Endometrium (tissue), 2 donors: ENCODE measurements at regions not wholly inside any gene's neighbourhood (a gene's known extent, or its start where the extent isn't known, plus 50 kb on each side); places are given as distances from the start of the nearest gene placed in this dataset.
"Not testable (repeated sequence)": the region's sequence is repeated elsewhere in the genome, so short reads cannot be mapped to it uniquely, and the experiment has no call there.

Source experiments
- FAIRE-seq: peaks from 2 replicates; lab custom pipeline; 2012; peaks lifted over from hg19 to GRCh38; lab: Jason Lieb, UNC
- donor health status: control.
- donor health status: control.

DNA sequence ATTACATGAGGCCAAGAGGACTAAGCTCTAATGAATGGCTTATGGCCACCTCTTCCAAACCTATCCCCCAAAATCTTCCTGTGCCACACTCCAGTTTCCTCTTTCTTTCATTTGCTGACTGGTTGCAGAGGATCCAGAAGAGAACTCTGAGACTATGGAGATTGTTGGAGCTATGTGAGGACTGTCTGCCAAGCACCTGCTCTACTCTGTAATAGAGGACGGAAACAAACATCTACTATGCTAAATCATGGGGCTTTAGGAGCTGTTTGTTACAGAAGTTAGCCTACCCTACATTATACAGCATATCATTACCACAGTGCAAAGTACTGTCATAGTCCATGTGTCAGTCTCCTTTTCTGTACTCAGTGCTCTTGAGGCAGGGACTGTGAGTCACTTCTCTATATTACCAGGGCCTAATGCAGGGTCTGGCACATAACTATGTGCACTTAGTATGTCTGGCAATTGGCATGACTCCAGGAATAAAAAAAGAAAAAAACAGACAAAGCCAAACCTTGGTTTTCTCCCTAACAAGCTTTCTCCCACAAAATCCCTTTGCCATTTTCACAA, 95.1 kb downstream of the RPAP3 start:
- no peak for FAIRE-seq

DNA sequence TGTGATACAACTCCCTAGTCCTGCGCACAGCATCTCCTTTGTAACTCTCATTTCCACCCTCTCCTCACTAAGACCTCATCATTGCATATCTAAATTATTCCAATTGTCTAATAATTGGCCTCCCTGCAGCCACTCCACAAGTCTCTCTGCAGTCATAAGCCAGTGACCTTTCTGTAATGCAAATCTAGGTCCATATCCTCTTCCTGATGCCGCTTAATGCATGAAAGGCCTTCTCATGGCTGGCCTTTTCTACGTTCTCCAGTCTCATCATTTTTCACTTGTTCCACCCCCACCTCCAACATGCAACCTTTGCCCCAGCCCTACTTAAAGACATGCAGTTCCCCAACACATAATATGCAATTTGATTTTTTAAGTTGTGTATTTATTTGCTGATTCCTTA, 96.0 kb downstream of the RPAP3 start:
- no peak for FAIRE-seq

- FAIRE-seq = not testable (repeated sequence)
Measured at GRCh38 chr12:47608671-47609070, 97.2 kb downstream of the RPAP3 start.

DNA sequence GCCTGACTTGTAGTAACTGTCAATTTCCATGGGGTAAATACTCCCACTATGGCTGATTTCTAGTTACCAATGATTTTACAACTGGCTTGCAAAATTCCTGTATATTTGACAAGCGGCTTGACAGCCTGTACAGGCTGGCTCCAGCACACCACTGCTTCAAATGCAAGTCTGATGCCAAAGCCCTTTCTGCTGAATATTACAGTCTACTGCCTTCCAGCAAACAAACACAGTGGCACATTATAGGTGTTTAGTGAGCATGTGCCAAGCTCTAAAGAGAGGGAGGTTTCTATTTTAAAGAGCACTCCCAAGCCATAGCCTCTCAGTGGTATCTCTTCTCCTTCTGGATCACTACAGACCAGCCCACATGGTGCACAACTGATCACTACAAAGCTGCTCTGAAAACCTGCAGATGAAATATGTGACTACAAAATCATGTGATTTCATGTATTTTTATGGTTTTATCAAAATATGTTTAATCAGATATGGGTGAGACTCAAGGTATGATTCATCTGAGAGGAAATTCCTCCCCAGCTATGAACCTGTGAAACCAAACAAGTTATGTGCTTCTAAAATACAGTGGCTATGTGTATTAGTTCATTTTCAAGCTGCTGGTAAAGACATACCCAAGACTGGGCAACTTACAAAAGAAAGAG, 101.5 kb downstream of the RPAP3 start:
- FAIRE-seq = no peak

DNA sequence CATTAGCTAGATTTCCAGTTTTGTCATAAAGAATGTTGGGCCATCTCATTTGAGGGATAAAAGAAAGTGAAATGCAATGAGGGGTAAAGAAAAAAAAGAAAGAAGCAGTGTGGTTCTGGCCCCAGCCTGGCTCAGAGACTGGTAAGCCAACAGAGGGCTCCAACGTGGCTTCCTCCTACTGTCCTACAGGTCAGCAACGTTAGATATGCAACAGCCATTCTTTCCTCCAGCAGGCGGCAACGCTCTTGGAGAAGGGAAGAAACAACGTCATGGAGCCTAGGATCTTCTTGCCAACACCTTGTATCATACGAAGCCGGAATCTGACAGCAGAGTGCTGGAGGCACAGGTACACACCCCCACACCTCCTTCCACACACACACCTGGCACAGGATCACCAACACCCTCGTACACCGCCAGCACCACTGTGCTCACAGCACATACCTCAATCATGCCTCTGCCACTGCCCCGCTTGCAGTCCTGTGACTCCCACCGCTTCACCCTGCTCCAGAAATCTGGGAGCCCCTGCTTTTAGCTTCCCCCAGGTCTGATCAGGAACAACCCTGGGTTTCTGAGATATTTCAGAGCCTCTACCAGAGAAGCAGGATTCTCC, 102.8 kb downstream of the RPAP3 start:
- no peak for FAIRE-seq

DNA sequence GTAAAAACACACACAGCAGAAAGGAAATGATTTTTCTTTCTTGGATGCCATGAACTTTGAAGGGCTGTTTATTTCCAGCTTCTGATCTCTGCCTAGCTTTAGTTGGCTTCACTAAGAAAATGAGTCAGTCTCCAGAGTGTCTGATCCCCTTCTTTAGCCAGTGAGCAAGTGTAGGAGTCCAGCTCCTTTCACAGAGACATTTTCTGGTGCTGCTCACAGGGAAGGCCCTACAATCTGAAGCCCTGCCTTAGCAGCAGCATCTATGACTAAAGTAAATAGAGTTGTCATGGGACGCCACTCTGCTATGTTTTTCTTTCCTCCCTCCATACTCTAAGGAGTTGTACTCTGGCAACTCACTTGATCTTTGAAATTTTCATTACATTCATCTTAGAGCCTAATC, 103.5 kb downstream of the RPAP3 start:
- FAIRE-seq = no peak

- no peak for FAIRE-seq
Measured at GRCh38 chr12:47601071-47601470, 104.8 kb downstream of the RPAP3 start.

GRCh38 chr12:47591795-47592194, 114.0 kb downstream of the RPAP3 start:
- FAIRE-seq = no peak

- no peak for FAIRE-seq
Measured at GRCh38 chr12:47591361-47591791, 114.5 kb downstream of the RPAP3 start.

GRCh38 chr12:47590771-47591360, 115.0 kb downstream of the RPAP3 start:
- no peak for FAIRE-seq

GRCh38 chr12:47586952-47587669, 118.7 kb downstream of the RPAP3 start:
- no peak for FAIRE-seq

DNA sequence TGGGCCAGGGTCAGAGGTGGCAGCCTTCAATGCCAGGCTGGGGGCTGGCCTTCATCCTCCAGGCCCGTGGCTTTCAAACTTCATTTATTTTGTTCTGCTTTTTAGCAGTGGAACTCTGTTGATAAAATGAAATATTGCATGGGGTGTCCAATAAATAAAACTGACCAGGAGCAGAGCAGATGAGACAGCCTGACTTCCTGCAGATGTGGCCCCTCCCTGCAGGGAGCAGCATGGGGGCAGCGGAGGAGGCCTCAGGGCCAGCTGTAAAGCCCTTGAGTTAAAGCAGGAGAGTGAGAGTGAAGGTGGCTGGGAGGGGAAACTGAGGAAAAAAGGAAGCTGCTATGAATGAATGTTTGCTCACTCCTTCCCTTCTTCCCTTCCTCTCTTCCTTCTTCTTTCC, 120.3 kb downstream of the RPAP3 start:
- no peak for FAIRE-seq

DNA sequence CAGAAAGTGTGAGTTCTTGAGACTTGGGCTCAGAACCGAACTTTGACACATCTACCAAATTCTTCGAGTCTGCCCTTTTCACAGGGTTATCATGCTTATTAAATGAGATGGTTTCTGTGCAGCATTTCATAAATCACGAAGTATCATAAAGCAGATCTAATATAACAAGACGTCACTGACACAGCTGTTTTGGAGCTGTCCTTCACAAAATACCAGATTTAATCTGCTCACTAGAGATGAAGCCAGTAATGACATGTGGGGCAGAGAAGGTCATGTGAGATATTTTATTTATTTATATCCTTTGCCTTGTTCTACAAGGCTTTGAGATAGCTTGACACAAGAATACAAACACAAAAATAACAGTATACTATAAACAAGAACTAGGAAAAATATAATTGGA, 127.0 kb downstream of the RPAP3 start:
- no peak for FAIRE-seq

DNA sequence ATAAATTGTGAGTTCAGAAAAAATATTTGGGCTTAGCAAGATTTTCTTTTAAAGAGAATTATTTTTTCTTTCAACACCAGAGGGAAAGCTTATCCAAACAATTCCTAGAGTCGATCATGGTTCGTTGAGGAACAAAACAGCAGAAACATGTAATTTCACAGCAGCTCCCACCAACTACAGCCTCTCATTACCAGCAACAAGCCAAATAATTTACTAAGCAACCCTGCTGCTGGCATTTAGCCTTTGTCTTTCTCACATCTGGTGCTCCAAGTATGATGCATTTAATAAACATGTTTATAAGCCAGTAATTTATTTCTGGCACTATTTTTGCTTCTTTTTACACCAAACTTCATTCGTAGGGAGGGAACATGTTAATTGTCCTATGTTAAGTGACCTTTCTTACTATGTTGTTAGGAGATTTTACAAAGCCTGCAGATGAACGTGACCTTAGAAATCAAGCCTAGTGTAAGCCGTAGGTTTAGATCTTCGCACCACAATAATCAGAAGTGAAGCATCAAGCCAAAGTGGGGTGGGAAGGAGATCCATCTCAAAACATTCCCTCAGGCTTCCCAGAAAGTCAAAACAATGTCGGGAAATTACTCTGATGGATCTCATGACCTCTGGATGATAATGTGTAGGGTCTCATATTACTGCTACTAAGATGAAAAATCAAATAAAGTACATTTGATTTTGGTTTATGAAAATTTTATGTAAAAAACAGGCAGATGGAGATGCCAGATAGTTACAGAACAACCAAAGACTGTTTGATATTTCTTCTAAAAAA, 128.4 kb downstream of the RPAP3 start:
- peak; percentile 4 for FAIRE-seq

- FAIRE-seq = no peak
Measured at GRCh38 chr12:47576289-47576945, 129.4 kb downstream of the RPAP3 start.

GRCh38 chr12:47574252-47575021, 131.4 kb downstream of the RPAP3 start:
- FAIRE-seq = no peak

DNA sequence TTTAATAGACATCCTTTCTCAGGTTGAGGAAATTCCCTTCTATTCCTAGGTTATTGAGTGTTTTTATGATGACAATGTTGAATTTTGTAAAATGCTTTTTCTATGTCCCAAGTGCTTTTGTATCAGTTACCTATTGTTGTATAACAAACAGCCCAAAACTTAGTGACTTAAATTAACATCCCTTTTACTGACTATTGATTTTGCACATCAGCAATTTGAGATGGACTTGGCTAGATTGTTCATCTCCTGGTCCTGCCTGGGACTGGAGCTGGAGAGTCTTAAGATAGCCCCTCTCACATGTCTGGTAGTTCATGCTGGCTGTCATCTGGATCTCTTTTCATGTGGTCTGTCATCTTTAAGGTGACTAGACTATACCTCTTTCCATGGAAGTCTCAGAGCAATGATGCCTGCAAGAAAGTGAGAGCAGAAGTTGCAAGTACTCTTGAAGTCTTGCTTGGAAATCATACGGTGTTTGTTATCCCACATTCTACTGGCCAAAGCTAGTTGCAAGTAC, 132.6 kb downstream of the RPAP3 start:
- FAIRE-seq = no peak

DNA sequence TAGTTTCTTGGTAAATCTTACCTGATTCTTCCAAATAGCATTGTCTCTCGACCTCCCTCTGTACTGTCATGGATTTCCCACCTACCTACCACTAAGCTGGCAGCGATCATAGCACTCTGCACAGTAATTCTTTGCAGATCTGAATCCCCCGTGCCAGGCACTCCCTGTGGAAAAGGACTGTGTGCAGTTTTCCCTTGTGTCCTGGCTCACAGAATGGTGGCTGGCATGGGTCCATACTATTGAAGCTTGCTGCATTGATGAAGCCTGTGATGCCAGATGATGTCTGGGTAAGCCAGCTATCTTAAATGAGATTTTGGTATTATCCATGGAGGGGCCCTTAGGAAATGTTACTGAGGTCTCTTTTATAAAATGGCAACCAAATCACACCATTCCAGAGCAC, 135.7 kb downstream of the RPAP3 start:
- no peak for FAIRE-seq

DNA sequence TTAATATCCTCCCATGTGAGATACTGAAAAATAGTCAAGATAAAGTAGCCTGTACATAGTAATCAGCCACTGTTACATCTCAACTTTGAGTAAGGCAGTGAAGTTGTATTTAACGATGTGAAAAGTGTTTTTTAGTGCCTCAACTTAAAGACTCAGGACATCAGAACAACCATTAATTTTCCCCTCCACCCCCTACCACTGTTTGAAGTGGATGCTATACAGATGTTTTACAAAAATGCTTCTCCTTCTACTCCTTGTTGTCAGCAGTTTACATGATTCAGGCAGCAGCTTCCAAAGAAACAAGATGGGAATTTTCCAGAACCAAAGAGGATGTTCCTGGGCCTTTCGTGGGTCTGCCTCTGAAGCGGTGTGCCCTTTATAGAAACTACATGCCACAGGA, 143.6 kb downstream of the RPAP3 start:
- FAIRE-seq = no peak

- FAIRE-seq = no peak
Measured at GRCh38 chr12:47561746-47562145, 144.1 kb downstream of the RPAP3 start.
